HCT116 (cell line): ENCODE measurements at regions not wholly inside any gene's neighbourhood (a gene's known extent, or its start where the extent isn't known, plus 50 kb on each side); places are given as distances from the start of the nearest gene placed in this dataset.

Experiments
- ATAC-seq: fragments of 200-7000 bp; cut with Tn5 transposase; 2 replicates; pipeline ENCODE4 v1.9.1; 2020; ENCODE audit warnings: mild to moderate bottlenecking, moderate library complexity
- BruUV-seq: library from RNA; stranded (reverse); fragments of 400-500 nt; replicated peaks from 2 replicates; lab custom pipeline; 2021; lab: Mats Ljungman, UMichigan
- CTCF ChIA-PET: fragments of 300-600 bp; sonication (Branson Sonifier 250); formaldehyde crosslinking; loops from one replicate; lab custom pipeline; 2021; ENCODE audit warnings: antibody characterized with exemption; lab: Charles Lee
- POLR2A ChIA-PET: fragments of 300-600, 350-600 bp; sonication (Branson Sonifier 250); formaldehyde crosslinking; loops from one replicate; lab custom pipeline; 2021; ENCODE audit warnings: antibody characterized with exemption; lab: Charles Lee
- RAD21 ChIA-PET, 2 experiments: fragments of 300-600 bp; sonication (Branson Sonifier 250); formaldehyde crosslinking; loops; one replicate each; lab custom pipeline; 2023; ENCODE audit warnings: low total read pairs in 2 of 2; ENCODE audit not compliant: uncharacterized antibody in 2 of 2, unreplicated experiment in 2 of 2, low non-redundant PET in 1 of 2; lab: Charles Lee
- DNase-seq: peaks from one replicate; pipeline ENCODE4 v3.0.0-alpha.2; 2010; ENCODE audit warnings: low read depth, low spot score
- H2AFZ ChIP-seq: fragments of 200-600 bp; shearing (Covaris generic), sonication (generic); 2 replicates; pipeline ENCODE4 v1.6.1; 2017; ENCODE audit warnings: low read depth, mixed run types, mixed read lengths, antibody characterized with exemption, low read length; ENCODE audit not compliant: poor library complexity, severe bottlenecking
- H3K27ac ChIP-seq: 2 replicates; pipeline ENCODE4 v1.5.1; 2012; ENCODE audit warnings: low read depth, low read length
- H3K27me3 ChIP-seq: fragments of 200-600 bp; sonication (generic); 2 replicates; pipeline ENCODE4 v1.6.1; 2016; ENCODE audit warnings: mixed run types, low read length, mixed read lengths; ENCODE audit not compliant: insufficient read depth
- H3K36me3 ChIP-seq, 2 experiments: fragments of 200-500 bp in 1 of 2; fragments of 200-600 bp in 1 of 2; sonication (Bioruptor generic) in 1 of 2; sonication (generic) in 1 of 2; 2 replicates each; pipeline versions ENCODE4 v1.5.1 to v1.6.1; 2014 to 2016; ENCODE audit warnings: low read length in 2 of 2, inconsistent platforms in 1 of 2, mixed read lengths in 1 of 2, mixed run types in 1 of 2; ENCODE audit not compliant: insufficient read depth in 2 of 2, control insufficient read depth in 1 of 2
- H3K4me1 ChIP-seq, 2 experiments: fragments of 200-600 bp in 1 of 2; sonication (generic) in 1 of 2; 2 replicates each; pipeline versions ENCODE4 v1.5.1 to v1.6.1; 2012 to 2017; ENCODE audit warnings: low read length in 2 of 2, inconsistent platforms in 1 of 2, mild to moderate bottlenecking in 1 of 2, mixed read lengths in 1 of 2, mixed run types in 1 of 2, moderate library complexity in 1 of 2; ENCODE audit not compliant: insufficient read depth in 2 of 2, control insufficient read depth in 1 of 2
- H3K4me2 ChIP-seq: fragments of 200-600 bp; sonication (generic); 2 replicates; pipeline ENCODE4 v1.6.1; 2017; ENCODE audit warnings: mixed run types, low read length, mixed read lengths
- H3K4me3 ChIP-seq, 2 experiments: fragments of 200-600 bp in 1 of 2; sonication (generic) in 1 of 2; replicated peaks in 1 of 2; 2 replicates each; pipeline ENCODE4 v1.5.1; 2011 to 2016; ENCODE audit warnings: low read length in 2 of 2, control low read depth in 1 of 2, low read depth in 1 of 2, mild to moderate bottlenecking in 1 of 2, mixed read lengths in 1 of 2, mixed run types in 1 of 2
- H3K79me2 ChIP-seq: fragments of 200-600 bp; sonication (generic); 2 replicates; pipeline ENCODE4 v1.6.1; 2017; ENCODE audit warnings: mild to moderate bottlenecking, mixed run types, low read length, moderate library complexity, mixed read lengths; ENCODE audit not compliant: insufficient read depth
- H3K9ac ChIP-seq: fragments of 200-600 bp; sonication (generic); 2 replicates; pipeline ENCODE4 v1.6.1; 2016; ENCODE audit warnings: low read length, mixed read lengths
- H3K9me2 ChIP-seq: fragments of 200-600 bp; sonication (generic), shearing (Covaris generic); 2 replicates; pipeline ENCODE4 v1.6.1; 2017; ENCODE audit warnings: mixed run types, mild to moderate bottlenecking, moderate library complexity; ENCODE audit not compliant: insufficient read depth
- H3K9me3 ChIP-seq, 2 experiments: fragments of 200-500 bp in 1 of 2; fragments of 200-600 bp in 1 of 2; sonication (Bioruptor generic) in 1 of 2; sonication (generic) in 1 of 2; 2 replicates each; pipeline ENCODE4 v1.6.1; 2014 to 2017; ENCODE audit warnings: low read length in 2 of 2, mixed read lengths in 2 of 2, inconsistent platforms in 1 of 2, low read depth in 1 of 2, mild to moderate bottlenecking in 1 of 2, mixed run types in 1 of 2, moderate library complexity in 1 of 2; ENCODE audit not compliant: control insufficient read depth in 1 of 2, insufficient read depth in 1 of 2
- H4K20me1 ChIP-seq: fragments of 200-600 bp; sonication (generic), shearing (Covaris generic); 2 replicates; pipeline ENCODE4 v1.6.1; 2017; ENCODE audit warnings: mixed run types, mild to moderate bottlenecking, moderate library complexity; ENCODE audit not compliant: insufficient read depth
- CBX3 ChIP-seq: IDR thresholded peaks from 2 replicates; pipeline ENCODE4 v1.6.1; 2012; ENCODE audit warnings: low read depth
- CEBPB ChIP-seq: IDR thresholded peaks from 2 replicates; pipeline ENCODE4 v1.6.1; 2012; ENCODE audit warnings: low read depth
- EGR1 ChIP-seq: IDR thresholded peaks from 2 replicates; pipeline ENCODE4 v1.6.1; 2012; ENCODE audit warnings: low read depth
- ELF1 ChIP-seq: IDR thresholded peaks from 2 replicates; pipeline ENCODE4 v1.6.1; 2012; ENCODE audit warnings: low read depth, borderline replicate concordance
- EZH2 ChIP-seq: fragments of 200-600 bp; sonication (generic); IDR thresholded peaks from 2 replicates; pipeline ENCODE4 v1.6.1; 2017; ENCODE audit warnings: antibody characterized with exemption, mixed run types
- EZH2phosphoT487 ChIP-seq: fragments of 200-600 bp; IDR thresholded peaks from 2 replicates; pipeline ENCODE4 v1.6.1; 2018; ENCODE audit warnings: antibody characterized with exemption, borderline replicate concordance
- JUND ChIP-seq: IDR thresholded peaks from 2 replicates; pipeline ENCODE4 v1.6.1; 2012
- POLR2A ChIP-seq: IDR thresholded peaks from 2 replicates; pipeline ENCODE4 v1.7.0; 2011; ENCODE audit warnings: borderline replicate concordance; ENCODE audit not compliant: insufficient read depth, insufficient read length; ENCODE audit errors: extremely low read depth
- POLR2AphosphoS5 ChIP-seq: IDR thresholded peaks from 2 replicates; pipeline ENCODE4 v1.6.1; 2011; ENCODE audit warnings: mild to moderate bottlenecking, low read depth, low read length, moderate library complexity
- RAD21 ChIP-seq: IDR thresholded peaks from 2 replicates; pipeline ENCODE4 v1.6.1; 2012; ENCODE audit warnings: low read depth, mild to moderate bottlenecking
- SIN3A ChIP-seq: IDR thresholded peaks from 2 replicates; pipeline ENCODE4 v1.6.1; 2012; ENCODE audit warnings: low read depth
- SRF ChIP-seq: IDR thresholded peaks from 2 replicates; pipeline ENCODE4 v1.6.1; 2012; ENCODE audit warnings: low read depth
- TCF7L2 ChIP-seq: IDR thresholded peaks from 2 replicates; pipeline ENCODE4 v1.7.0; 2011; ENCODE audit warnings: borderline replicate concordance, inconsistent platforms; ENCODE audit not compliant: insufficient read depth, insufficient read length; ENCODE audit errors: extremely low read depth
- YY1 ChIP-seq: IDR thresholded peaks from 2 replicates; pipeline ENCODE4 v1.6.1; 2011; ENCODE audit warnings: low read length, low read depth, moderate library complexity, mild to moderate bottlenecking; ENCODE audit not compliant: insufficient replicate concordance; ENCODE audit errors: extremely low read depth
- ZBTB33 ChIP-seq: IDR thresholded peaks from 2 replicates; pipeline ENCODE4 v1.6.1; 2011; ENCODE audit warnings: mild to moderate bottlenecking, low read length, moderate library complexity; ENCODE audit not compliant: insufficient replicate concordance; ENCODE audit errors: extremely low read depth
- ZFX ChIP-seq: fragments of 450-650 bp; IDR thresholded peaks from 2 replicates; pipeline ENCODE4 v1.6.1; 2017
- ZNF274 ChIP-seq: fragments of 200-500 bp; sonication (Bioruptor generic); IDR thresholded peaks from 2 replicates; pipeline ENCODE4 v1.6.1; 2014; ENCODE audit warnings: mild to moderate bottlenecking, low read depth, low read length, inconsistent platforms
- intact Hi-C: fragments of 100-400 bp; cut with micrococcal nuclease; formaldehyde crosslinking; loops from 2 replicates; pipeline ENCODE4 v1.10.0; 2022
- TF ChIP-seq, protein P1 (sequence below): IDR thresholded peaks from 2 replicates; pipeline ENCODE4 v1.6.1; 2012; ENCODE audit warnings: low read depth
- TF ChIP-seq, protein P2 (sequence below), 3 experiments: fragments of 200-600 bp in 1 of 3; sonication (generic) in 1 of 3; IDR thresholded peaks in 2 of 3; conservative IDR thresholded peaks in 1 of 3; 2 replicates each; pipeline ENCODE4 v1.5.1; 2012 to 2017; ENCODE audit warnings: low read depth in 2 of 3, low read length in 2 of 3, antibody characterized with exemption in 1 of 3, borderline replicate concordance in 1 of 3, control low read depth in 1 of 3, mild to moderate bottlenecking in 1 of 3, mixed read lengths in 1 of 3, mixed run types in 1 of 3, moderate library complexity in 1 of 3; ENCODE audit not compliant: insufficient read depth in 1 of 3
- TF ChIP-seq, protein P3 (sequence below): IDR thresholded peaks from 2 replicates; pipeline ENCODE4 v1.6.1; 2012

DNA sequence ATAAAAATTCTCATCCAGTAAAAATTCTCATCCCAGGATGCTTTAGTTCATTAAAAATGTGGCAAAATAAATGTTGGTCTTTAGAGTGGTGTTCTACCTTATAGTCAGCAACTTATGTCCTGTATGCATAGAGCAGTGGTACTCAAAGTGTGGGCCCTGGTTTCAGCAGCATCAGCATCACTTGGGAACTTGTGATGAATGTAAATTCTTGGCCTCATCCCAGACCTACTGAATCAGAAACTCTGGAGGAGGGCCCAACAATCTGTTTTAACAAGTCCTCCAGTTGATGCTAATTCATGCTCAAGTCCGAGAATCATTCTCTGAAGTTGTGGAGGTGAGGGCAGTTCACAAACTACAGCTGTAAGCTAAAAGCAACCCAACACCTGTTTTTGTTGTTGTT is 307.3 kb upstream of the SATB1 start (continued):
- TF ChIP-seq YY1 = no peak

GRCh38 chr3:18730491-18730890 is 305.4 kb upstream of the SATB1 start:
- no peak overlapping the region for H3K4me3 ChIP-seq
- CTCF ChIA-PET = no interaction called here
- H3K9me3 ChIP-seq = no peaks in the 10 kb centered on the region
- H3K9ac ChIP-seq = no peak overlapping the region
- H3K4me1 ChIP-seq = no peaks in the 10 kb centered on the region
- H3K27me3 ChIP-seq = no peaks in the 10 kb centered on the region
- H3K27ac ChIP-seq = no peak overlapping the region
- ATAC-seq = no peak
- POLR2A ChIA-PET = no interaction called here
- H4K20me1 ChIP-seq = no peaks in the 10 kb centered on the region
- RAD21 ChIA-PET = no interaction called here
- H3K79me2 ChIP-seq = no peaks in the 10 kb centered on the region
- intact Hi-C loops = no loop called here
- H3K4me2 ChIP-seq = no peak overlapping the region
- BruUV-seq = no TSS peak
- H3K9me2 ChIP-seq = no peaks in the 10 kb centered on the region
- H2AFZ ChIP-seq = no peak overlapping the region
- H3K36me3 ChIP-seq = no peaks in the 10 kb centered on the region
- no peak for DNase-seq
- no peak for TF ChIP-seq ZNF274
- no peak for TF ChIP-seq SIN3A
- no peak for TF ChIP-seq ZFX
- TF ChIP-seq, protein P1, sequence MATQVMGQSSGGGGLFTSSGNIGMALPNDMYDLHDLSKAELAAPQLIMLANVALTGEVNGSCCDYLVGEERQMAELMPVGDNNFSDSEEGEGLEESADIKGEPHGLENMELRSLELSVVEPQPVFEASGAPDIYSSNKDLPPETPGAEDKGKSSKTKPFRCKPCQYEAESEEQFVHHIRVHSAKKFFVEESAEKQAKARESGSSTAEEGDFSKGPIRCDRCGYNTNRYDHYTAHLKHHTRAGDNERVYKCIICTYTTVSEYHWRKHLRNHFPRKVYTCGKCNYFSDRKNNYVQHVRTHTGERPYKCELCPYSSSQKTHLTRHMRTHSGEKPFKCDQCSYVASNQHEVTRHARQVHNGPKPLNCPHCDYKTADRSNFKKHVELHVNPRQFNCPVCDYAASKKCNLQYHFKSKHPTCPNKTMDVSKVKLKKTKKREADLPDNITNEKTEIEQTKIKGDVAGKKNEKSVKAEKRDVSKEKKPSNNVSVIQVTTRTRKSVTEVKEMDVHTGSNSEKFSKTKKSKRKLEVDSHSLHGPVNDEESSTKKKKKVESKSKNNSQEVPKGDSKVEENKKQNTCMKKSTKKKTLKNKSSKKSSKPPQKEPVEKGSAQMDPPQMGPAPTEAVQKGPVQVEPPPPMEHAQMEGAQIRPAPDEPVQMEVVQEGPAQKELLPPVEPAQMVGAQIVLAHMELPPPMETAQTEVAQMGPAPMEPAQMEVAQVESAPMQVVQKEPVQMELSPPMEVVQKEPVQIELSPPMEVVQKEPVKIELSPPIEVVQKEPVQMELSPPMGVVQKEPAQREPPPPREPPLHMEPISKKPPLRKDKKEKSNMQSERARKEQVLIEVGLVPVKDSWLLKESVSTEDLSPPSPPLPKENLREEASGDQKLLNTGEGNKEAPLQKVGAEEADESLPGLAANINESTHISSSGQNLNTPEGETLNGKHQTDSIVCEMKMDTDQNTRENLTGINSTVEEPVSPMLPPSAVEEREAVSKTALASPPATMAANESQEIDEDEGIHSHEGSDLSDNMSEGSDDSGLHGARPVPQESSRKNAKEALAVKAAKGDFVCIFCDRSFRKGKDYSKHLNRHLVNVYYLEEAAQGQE = no peak
- no peak for TF ChIP-seq ZBTB33
- TF ChIP-seq EZH2 = no peak
- no peak for TF ChIP-seq TCF7L2
- no peak for TF ChIP-seq CBX3
- TF ChIP-seq POLR2A = no peak
- TF ChIP-seq, protein P2, sequence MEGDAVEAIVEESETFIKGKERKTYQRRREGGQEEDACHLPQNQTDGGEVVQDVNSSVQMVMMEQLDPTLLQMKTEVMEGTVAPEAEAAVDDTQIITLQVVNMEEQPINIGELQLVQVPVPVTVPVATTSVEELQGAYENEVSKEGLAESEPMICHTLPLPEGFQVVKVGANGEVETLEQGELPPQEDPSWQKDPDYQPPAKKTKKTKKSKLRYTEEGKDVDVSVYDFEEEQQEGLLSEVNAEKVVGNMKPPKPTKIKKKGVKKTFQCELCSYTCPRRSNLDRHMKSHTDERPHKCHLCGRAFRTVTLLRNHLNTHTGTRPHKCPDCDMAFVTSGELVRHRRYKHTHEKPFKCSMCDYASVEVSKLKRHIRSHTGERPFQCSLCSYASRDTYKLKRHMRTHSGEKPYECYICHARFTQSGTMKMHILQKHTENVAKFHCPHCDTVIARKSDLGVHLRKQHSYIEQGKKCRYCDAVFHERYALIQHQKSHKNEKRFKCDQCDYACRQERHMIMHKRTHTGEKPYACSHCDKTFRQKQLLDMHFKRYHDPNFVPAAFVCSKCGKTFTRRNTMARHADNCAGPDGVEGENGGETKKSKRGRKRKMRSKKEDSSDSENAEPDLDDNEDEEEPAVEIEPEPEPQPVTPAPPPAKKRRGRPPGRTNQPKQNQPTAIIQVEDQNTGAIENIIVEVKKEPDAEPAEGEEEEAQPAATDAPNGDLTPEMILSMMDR (IDR thresholded peaks at IDR 0.05 in 2 of 3, conservative IDR thresholded peaks at IDR 0.05 in 1 of 3; ENCODE audit: borderline replicate concordance in 1 of 3, insufficient read depth in 1 of 3, low read depth in 2 of 3, low read length in 2 of 3) = no peak
- TF ChIP-seq SRF = no peak
- TF ChIP-seq JUND = no peak
- TF ChIP-seq, protein P3, sequence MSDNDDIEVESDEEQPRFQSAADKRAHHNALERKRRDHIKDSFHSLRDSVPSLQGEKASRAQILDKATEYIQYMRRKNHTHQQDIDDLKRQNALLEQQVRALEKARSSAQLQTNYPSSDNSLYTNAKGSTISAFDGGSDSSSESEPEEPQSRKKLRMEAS = no peak
- no peak for TF ChIP-seq EGR1
- no peak for TF ChIP-seq ELF1
- TF ChIP-seq EZH2phosphoT487 = no peak
- TF ChIP-seq CEBPB = no peak
- no peak for TF ChIP-seq RAD21
- TF ChIP-seq POLR2AphosphoS5 = no peak
